SK-N-SH treated with all-trans-retinoic acid at 6 μM for 48 hours (cell line): ENCODE measurements at regions not wholly inside any gene's neighbourhood (a gene's known extent, or its start where the extent isn't known, plus 50 kb on each side); places are given as distances from the start of the nearest gene placed in this dataset.

ENCODE experiments used
- ESRRG ChIP-seq: fragments of 250-450 bp; sonication (Bioruptor Pico); IDR thresholded peaks from 2 replicates; pipeline ENCODE4 v1.6.1; 2021; ENCODE audit warnings: mild to moderate bottlenecking
- ISL1 ChIP-seq: fragments of 250-450 bp; sonication (Bioruptor Pico); IDR thresholded peaks from 2 replicates; pipeline ENCODE4 v2.1.2; 2022; ENCODE audit warnings: mild to moderate bottlenecking, moderate library complexity
- ZFP3 ChIP-seq: fragments of 250-450 bp; sonication (Bioruptor Pico); IDR thresholded peaks from 2 replicates; pipeline ENCODE4 v1.5.0; 2020; ENCODE audit warnings: mild to moderate bottlenecking, moderate library complexity
- ZFP30 ChIP-seq: fragments of 450-650 bp; formaldehyde crosslinking; IDR thresholded peaks from 2 replicates; pipeline ENCODE4 v1.5.0; 2022; ENCODE audit warnings: mild to moderate bottlenecking, moderate library complexity
- ZNF70 ChIP-seq: fragments of 450-650 bp; formaldehyde crosslinking; IDR thresholded peaks from 2 replicates; pipeline ENCODE4 v1.5.0; 2020; ENCODE audit warnings: mild to moderate bottlenecking, moderate library complexity
- ZNF8 ChIP-seq: fragments of 450-650 bp; formaldehyde crosslinking; IDR thresholded peaks from 2 replicates; pipeline ENCODE4 v1.5.0; 2020; ENCODE audit warnings: mild to moderate bottlenecking, moderate library complexity
- TF ChIP-seq, protein P1 (sequence below): fragments of 250-450 bp; sonication (Bioruptor Pico); IDR thresholded peaks from 2 replicates; pipeline ENCODE4 v1.8.0; 2020; ENCODE audit warnings: mild to moderate bottlenecking, moderate library complexity, borderline replicate concordance
- TF ChIP-seq, protein P2 (sequence below): fragments of 250-450 bp; sonication (Bioruptor Pico); IDR thresholded peaks from 2 replicates; pipeline ENCODE4 v1.5.0; 2020; ENCODE audit warnings: mild to moderate bottlenecking, moderate library complexity
- TF ChIP-seq, protein P3 (sequence below): fragments of 250-450 bp; sonication (Bioruptor Pico); IDR thresholded peaks from 2 replicates; pipeline ENCODE4 v1.8.0; 2021; ENCODE audit warnings: low read depth, mild to moderate bottlenecking, moderate library complexity, borderline replicate concordance

DNA sequence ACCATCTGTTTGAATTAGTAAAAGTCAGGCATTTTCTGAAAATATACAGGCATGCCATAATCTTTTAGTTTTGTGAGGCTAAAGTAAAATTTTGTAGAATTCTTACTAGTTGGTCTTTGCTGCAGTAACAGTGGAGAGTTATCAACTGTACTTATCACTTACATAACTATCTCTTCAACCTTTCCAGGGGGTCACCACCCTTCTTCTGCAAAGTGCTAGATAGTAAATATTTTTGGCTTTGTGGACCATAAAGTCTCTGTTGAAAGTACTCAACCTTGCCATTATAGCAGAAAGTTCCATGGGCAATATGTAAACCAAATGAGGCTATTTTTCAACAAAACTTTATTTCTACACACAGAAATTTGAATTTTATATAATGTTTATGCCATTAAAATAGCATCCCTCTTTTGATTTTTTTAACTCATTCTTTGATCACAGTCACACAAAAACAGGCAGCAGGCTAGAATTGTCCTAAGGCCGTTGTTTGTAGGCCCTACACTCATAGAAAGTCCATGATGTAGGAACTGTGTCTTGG is 59.5 kb upstream of the KLF6 start:
- TF ChIP-seq ESRRG (no peak), ZFP30 (CRISPR knock-in tag) (no peak), ZNF8 (no peak), ZNF70 (CRISPR knock-in tag) (no peak), ISL1 (no peak), ZFP3 (CRISPR knock-in tag) (no peak)
- TF ChIP-seq, protein P1, sequence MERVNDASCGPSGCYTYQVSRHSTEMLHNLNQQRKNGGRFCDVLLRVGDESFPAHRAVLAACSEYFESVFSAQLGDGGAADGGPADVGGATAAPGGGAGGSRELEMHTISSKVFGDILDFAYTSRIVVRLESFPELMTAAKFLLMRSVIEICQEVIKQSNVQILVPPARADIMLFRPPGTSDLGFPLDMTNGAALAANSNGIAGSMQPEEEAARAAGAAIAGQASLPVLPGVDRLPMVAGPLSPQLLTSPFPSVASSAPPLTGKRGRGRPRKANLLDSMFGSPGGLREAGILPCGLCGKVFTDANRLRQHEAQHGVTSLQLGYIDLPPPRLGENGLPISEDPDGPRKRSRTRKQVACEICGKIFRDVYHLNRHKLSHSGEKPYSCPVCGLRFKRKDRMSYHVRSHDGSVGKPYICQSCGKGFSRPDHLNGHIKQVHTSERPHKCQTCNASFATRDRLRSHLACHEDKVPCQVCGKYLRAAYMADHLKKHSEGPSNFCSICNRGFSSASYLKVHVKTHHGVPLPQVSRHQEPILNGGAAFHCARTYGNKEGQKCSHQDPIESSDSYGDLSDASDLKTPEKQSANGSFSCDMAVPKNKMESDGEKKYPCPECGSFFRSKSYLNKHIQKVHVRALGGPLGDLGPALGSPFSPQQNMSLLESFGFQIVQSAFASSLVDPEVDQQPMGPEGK (CRISPR knock-in tag) = no peak
- TF ChIP-seq, protein P2, sequence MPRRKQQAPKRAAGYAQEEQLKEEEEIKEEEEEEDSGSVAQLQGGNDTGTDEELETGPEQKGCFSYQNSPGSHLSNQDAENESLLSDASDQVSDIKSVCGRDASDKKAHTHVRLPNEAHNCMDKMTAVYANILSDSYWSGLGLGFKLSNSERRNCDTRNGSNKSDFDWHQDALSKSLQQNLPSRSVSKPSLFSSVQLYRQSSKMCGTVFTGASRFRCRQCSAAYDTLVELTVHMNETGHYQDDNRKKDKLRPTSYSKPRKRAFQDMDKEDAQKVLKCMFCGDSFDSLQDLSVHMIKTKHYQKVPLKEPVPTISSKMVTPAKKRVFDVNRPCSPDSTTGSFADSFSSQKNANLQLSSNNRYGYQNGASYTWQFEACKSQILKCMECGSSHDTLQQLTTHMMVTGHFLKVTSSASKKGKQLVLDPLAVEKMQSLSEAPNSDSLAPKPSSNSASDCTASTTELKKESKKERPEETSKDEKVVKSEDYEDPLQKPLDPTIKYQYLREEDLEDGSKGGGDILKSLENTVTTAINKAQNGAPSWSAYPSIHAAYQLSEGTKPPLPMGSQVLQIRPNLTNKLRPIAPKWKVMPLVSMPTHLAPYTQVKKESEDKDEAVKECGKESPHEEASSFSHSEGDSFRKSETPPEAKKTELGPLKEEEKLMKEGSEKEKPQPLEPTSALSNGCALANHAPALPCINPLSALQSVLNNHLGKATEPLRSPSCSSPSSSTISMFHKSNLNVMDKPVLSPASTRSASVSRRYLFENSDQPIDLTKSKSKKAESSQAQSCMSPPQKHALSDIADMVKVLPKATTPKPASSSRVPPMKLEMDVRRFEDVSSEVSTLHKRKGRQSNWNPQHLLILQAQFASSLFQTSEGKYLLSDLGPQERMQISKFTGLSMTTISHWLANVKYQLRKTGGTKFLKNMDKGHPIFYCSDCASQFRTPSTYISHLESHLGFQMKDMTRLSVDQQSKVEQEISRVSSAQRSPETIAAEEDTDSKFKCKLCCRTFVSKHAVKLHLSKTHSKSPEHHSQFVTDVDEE (CRISPR knock-in tag) = no peak
- TF ChIP-seq, protein P3, sequence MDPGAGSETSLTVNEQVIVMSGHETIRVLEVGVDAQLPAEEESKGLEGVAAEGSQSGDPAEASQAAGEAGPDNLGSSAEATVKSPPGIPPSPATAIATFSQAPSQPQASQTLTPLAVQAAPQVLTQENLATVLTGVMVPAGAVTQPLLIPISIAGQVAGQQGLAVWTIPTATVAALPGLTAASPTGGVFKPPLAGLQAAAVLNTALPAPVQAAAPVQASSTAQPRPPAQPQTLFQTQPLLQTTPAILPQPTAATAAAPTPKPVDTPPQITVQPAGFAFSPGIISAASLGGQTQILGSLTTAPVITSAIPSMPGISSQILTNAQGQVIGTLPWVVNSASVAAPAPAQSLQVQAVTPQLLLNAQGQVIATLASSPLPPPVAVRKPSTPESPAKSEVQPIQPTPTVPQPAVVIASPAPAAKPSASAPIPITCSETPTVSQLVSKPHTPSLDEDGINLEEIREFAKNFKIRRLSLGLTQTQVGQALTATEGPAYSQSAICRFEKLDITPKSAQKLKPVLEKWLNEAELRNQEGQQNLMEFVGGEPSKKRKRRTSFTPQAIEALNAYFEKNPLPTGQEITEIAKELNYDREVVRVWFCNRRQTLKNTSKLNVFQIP (CRISPR knock-in tag) = no peak
